Sigmoid colon (tissue), 6 donors: ENCODE measurements at regions not wholly inside any gene's neighbourhood (a gene's known extent, or its start where the extent isn't known, plus 50 kb on each side); places are given as distances from the start of the nearest gene placed in this dataset.

Source experiments
- DNase-seq: peaks from one replicate; pipeline ENCODE4 v3.0.0-alpha.2; 2019
- H3K27ac ChIP-seq, 4 donors: fragments of 200-600 bp; sonication (generic); one replicate each; pipeline ENCODE4 v1.5.1; 2016 to 2019; ENCODE audit warnings: mild to moderate bottlenecking in 1 of 4
- H3K27me3 ChIP-seq, 3 donors: fragments of 200-600 bp; sonication (generic); one replicate each; pipeline ENCODE4 v1.5.1; 2019; ENCODE audit warnings: mild to moderate bottlenecking in 1 of 3
- H3K36me3 ChIP-seq, 4 donors: fragments of 200-600 bp; sonication (generic); one replicate each; pipeline ENCODE4 v1.5.1; 2016 to 2019
- H3K4me1 ChIP-seq, 4 donors: fragments of 200-600 bp; sonication (generic); one replicate each; pipeline ENCODE4 v1.5.1; 2017 to 2019
- H3K4me3 ChIP-seq, 4 donors: fragments of 200-600 bp; sonication (generic); one replicate each; pipeline ENCODE4 v1.5.1; 2017 to 2019; ENCODE audit warnings: mild to moderate bottlenecking in 2 of 4, moderate library complexity in 1 of 4
- H3K9me3 ChIP-seq, 4 donors: fragments of 200-600 bp in 3 of 4; sonication (generic) in 3 of 4; one replicate each; pipeline versions ENCODE4 v1.5.1 to v1.6.1; 2013 to 2019
- CTCF ChIP-seq, 4 experiments: fragments of 450-650 bp in 3 of 4; fragments of 200-600 bp in 1 of 4; IDR thresholded peaks; one replicate each; pipeline ENCODE4 v1.5.1; 2016 to 2019; ENCODE audit warnings: antibody characterized with exemption in 4 of 4, mild to moderate bottlenecking in 3 of 4, moderate library complexity in 2 of 4
- EP300 ChIP-seq, 4 donors: sonication (generic); formaldehyde crosslinking; IDR thresholded peaks; one replicate each; pipeline ENCODE4 v1.6.1; 2017; ENCODE audit warnings: antibody characterized with exemption in 4 of 4
- POLR2A ChIP-seq, 2 donors: fragments of 450-650 bp; IDR thresholded peaks; one replicate each; pipeline ENCODE4 v1.6.1; 2016; ENCODE audit warnings: antibody characterized with exemption in 2 of 2, mild to moderate bottlenecking in 2 of 2, moderate library complexity in 2 of 2
- POLR2AphosphoS5 ChIP-seq, 4 donors: sonication (generic); formaldehyde crosslinking; IDR thresholded peaks; one replicate each; pipeline ENCODE4 v1.6.1; 2017; ENCODE audit warnings: antibody characterized with exemption in 4 of 4
- WGBS, 2 donors: extraction: QIAGEN DNeasy Blood & Tissue Kit; methylation state at CpG; one replicate each; pipeline ENCODE4 v1.1.7; 2013; 5-methylcytosine and 5-hydroxymethylcytosine counted together
- intact Hi-C: fragments of 100-400 bp; cut with DNase I; formaldehyde crosslinking; loops from one replicate; pipeline ENCODE4 v1.15.1; 2023
- donor health status: healthy with polysubstance abuse.
- donor health status: healthy.

- Histone ChIP-seq H3K4me3 (no peak overlapping the region), H3K4me1 (no peaks in the 10 kb centered on the region), H3K27ac (no peak overlapping the region), H3K9me3 (no peaks in the 10 kb centered on the region), H3K36me3 (no peaks in the 10 kb centered on the region), H3K27me3 (no peaks in the 10 kb centered on the region)
- 78 to 94% methylated on average over 3 of the region's 3 CpGs for WGBS, 2 donors
- TF ChIP-seq EP300 (IDR thresholded peaks at IDR 0.05), result no peak
- no peak for TF ChIP-seq POLR2A (IDR thresholded peaks at IDR 0.05)
- no peak for TF ChIP-seq CTCF (IDR thresholded peaks at IDR 0.05)
- TF ChIP-seq POLR2AphosphoS5 (IDR thresholded peaks at IDR 0.05), result no peak
- no peak for DNase-seq
- intact Hi-C loops, result no loop called here
These were observed 1727.8 kb downstream of the ARAP2 start for GRCh38 chr4:34516524-34516923.

GRCh38 chr4:34534916-34535315, 1709.4 kb downstream of the ARAP2 start:
- H3K4me1 ChIP-seq, result no peaks in the 10 kb centered on the region
- H3K27me3 ChIP-seq, result no peaks in the 10 kb centered on the region
- no peak for DNase-seq
- no peaks in the 10 kb centered on the region for H3K9me3 ChIP-seq
- intact Hi-C loops, result no loop called here
- WGBS, 2 donors, result 43 to 55% methylated on average over 4 of the region's 4 CpGs
- no peak for TF ChIP-seq EP300 (IDR thresholded peaks at IDR 0.05)
- no peak for TF ChIP-seq POLR2AphosphoS5 (IDR thresholded peaks at IDR 0.05)
- no peak for TF ChIP-seq POLR2A (IDR thresholded peaks at IDR 0.05)
- TF ChIP-seq CTCF (IDR thresholded peaks at IDR 0.05), result no peak
- no peaks in the 10 kb centered on the region for H3K36me3 ChIP-seq
- H3K4me3 ChIP-seq, result no peak overlapping the region
- H3K27ac ChIP-seq, result no peak overlapping the region

GRCh38 chr4:34566091-34566490, 1678.2 kb downstream of the ARAP2 start:
- TF ChIP-seq CTCF (IDR thresholded peaks at IDR 0.05) (no peak), POLR2AphosphoS5 (IDR thresholded peaks at IDR 0.05) (no peak), EP300 (IDR thresholded peaks at IDR 0.05) (no peak), POLR2A (IDR thresholded peaks at IDR 0.05) (no peak)
- Histone ChIP-seq H3K27me3 (no peaks in the 10 kb centered on the region), H3K4me3 (no peak overlapping the region), H3K36me3 (no peaks in the 10 kb centered on the region), H3K27ac (no peak overlapping the region), H3K9me3 (no peaks in the 10 kb centered on the region), H3K4me1 (no peaks in the 10 kb centered on the region)
- no peak for DNase-seq
- 62 to 66% methylated on average over 2 of the region's 2 CpGs for WGBS, 2 donors
- intact Hi-C loops, result no loop called here

- H3K27ac ChIP-seq, result no peak overlapping the region
- H3K4me3 ChIP-seq, result no peak overlapping the region
- H3K4me1 ChIP-seq, result no peaks in the 10 kb centered on the region
- 53 to 54% methylated on average over 3 of the region's 3 CpGs for WGBS, 2 donors
- no peaks in the 10 kb centered on the region for H3K27me3 ChIP-seq
- intact Hi-C loops, result no loop called here
- DNase-seq, result no peak
- no peaks in the 10 kb centered on the region for H3K36me3 ChIP-seq
- H3K9me3 ChIP-seq, result no peaks in the 10 kb centered on the region
- TF ChIP-seq POLR2AphosphoS5 (IDR thresholded peaks at IDR 0.05), result no peak
- no peak for TF ChIP-seq CTCF (IDR thresholded peaks at IDR 0.05)
- TF ChIP-seq EP300 (IDR thresholded peaks at IDR 0.05), result no peak
- TF ChIP-seq POLR2A (IDR thresholded peaks at IDR 0.05), result no peak
These were observed 1672.3 kb downstream of the ARAP2 start for GRCh38 chr4:34572026-34572425.

- intact Hi-C loops, result no loop called here
- Histone ChIP-seq H3K27me3 (no peaks in the 10 kb centered on the region), H3K36me3 (no peaks in the 10 kb centered on the region), H3K27ac (no peak overlapping the region), H3K4me1 (no peaks in the 10 kb centered on the region), H3K9me3 (no peaks in the 10 kb centered on the region), H3K4me3 (no peak overlapping the region)
- 48 to 70% methylated on average over 3 of the region's 3 CpGs for WGBS, 2 donors
- no peak for DNase-seq
- TF ChIP-seq POLR2A (IDR thresholded peaks at IDR 0.05), result no peak
- TF ChIP-seq EP300 (IDR thresholded peaks at IDR 0.05), result no peak
- TF ChIP-seq CTCF (IDR thresholded peaks at IDR 0.05), result no peak
- TF ChIP-seq POLR2AphosphoS5 (IDR thresholded peaks at IDR 0.05), result no peak
These were observed 1629.0 kb downstream of the ARAP2 start for GRCh38 chr4:34615315-34615714.
